HG03060 (cell line): ENCODE measurements at regions not wholly inside any gene's neighbourhood (a gene's known extent, or its start where the extent isn't known, plus 50 kb on each side); places are given as distances from the start of the nearest gene placed in this dataset.

Source experiments
- ATAC-seq: cut with Tn5 transposase; IDR thresholded peaks from one replicate; pipeline ENCODE4 v1.9.1; 2021; ENCODE audit warnings: low read depth, moderate number of reproducible peaks; ENCODE audit not compliant: unreplicated experiment

- ATAC-seq, result no peak
These were observed 155.1 kb upstream of the WSCD2 start for GRCh38 chr12:107973950-107974349.

GRCh38 chr12:107976331-107976730 is 152.8 kb upstream of the WSCD2 start:
- no peak for ATAC-seq

GRCh38 chr12:107978201-107978600 is 150.9 kb upstream of the WSCD2 start:
- no peak for ATAC-seq

GRCh38 chr12:107978641-107979040 is 150.4 kb upstream of the WSCD2 start:
- no peak for ATAC-seq

GRCh38 chr12:107983756-107984472 is 145.2 kb upstream of the WSCD2 start:
- no peak for ATAC-seq

- ATAC-seq, result no peak
These were observed 144.1 kb upstream of the WSCD2 start for GRCh38 chr12:107984973-107985372.

- no peak for ATAC-seq
These were observed 142.9 kb upstream of the WSCD2 start for GRCh38 chr12:107986183-107986582.

GRCh38 chr12:107990325-107990724 is 138.8 kb upstream of the WSCD2 start:
- no peak for ATAC-seq

GRCh38 chr12:107992029-107992428 is 137.1 kb upstream of the WSCD2 start:
- no peak for ATAC-seq

GRCh38 chr12:107992870-107993451 is 136.1 kb upstream of the WSCD2 start:
- ATAC-seq, result no peak

GRCh38 chr12:107998863-107999262 is 130.2 kb upstream of the WSCD2 start:
- no peak for ATAC-seq

- no peak for ATAC-seq
These were observed 129.0 kb upstream of the WSCD2 start for GRCh38 chr12:108000111-108000510.

- no peak for ATAC-seq
These were observed 124.8 kb upstream of the WSCD2 start for GRCh38 chr12:108004319-108004718.

- no peak for ATAC-seq
These were observed 120.8 kb upstream of the WSCD2 start for GRCh38 chr12:108008163-108008905.

- ATAC-seq, result no peak
These were observed 119.5 kb upstream of the WSCD2 start for GRCh38 chr12:108009442-108010070.

- ATAC-seq, result no peak
These were observed 113.0 kb upstream of the WSCD2 start for GRCh38 chr12:108016022-108016564.

GRCh38 chr12:108017472-108018057 is 111.5 kb upstream of the WSCD2 start:
- ATAC-seq, result no peak

GRCh38 chr12:108019862-108020261 is 109.2 kb upstream of the WSCD2 start:
- no peak for ATAC-seq

- no peak for ATAC-seq
These were observed 107.9 kb upstream of the WSCD2 start for GRCh38 chr12:108021141-108021540.

- no peak for ATAC-seq
These were observed 107.1 kb upstream of the WSCD2 start for GRCh38 chr12:108021949-108022522.
